ENCODE measurements at regions not wholly inside any gene's neighbourhood (a gene's known extent, or its start where the extent isn't known, plus 50 kb on each side); places are given as distances from the start of the nearest gene placed in this dataset.

DNA sequence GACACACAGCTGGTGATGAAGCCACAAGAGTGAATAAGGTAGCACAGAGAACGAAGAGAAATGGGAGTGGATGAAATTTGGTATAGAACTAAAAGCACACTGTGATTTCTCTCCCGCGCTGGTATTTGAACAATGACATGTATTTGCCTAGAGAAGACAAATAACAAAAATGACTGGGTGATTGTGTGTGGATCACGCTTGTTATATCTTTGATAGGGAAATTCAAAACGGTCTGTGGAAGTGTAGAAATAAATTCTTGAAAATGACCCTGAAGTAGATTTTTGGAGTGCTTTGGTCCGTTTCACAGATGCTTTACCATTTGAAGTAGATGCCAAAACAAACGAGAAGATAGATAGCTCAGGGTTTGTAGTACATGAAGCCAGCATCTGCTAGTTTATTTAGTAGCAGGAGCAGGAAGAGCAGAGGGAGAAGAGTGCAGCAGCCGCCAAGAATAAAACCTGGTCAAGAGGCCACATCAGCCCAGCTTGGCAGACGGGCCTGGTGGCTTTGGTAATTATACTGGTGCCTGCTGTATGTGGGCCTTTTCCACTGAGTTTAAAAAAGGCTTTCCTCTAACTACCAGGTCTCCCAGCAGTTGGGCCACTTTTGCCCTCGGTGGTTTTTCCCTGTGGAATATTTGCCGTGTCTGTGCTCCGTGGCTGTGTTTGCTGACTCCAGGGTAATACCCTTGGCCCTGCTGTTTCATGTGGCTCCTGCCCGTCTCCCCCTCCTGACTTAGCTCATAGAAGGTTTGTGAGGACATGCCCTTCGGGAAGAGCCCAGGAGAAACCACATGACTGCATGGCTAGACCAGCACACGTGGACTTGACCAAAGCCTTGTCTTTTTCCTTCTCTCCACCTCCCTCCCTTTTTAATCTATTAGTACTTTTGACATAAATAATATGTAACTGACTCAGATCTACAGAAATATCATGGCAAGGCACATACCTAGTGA, 294.0 kb downstream of the SOX4 start:
- Histone ChIP-seq H4K20me1 (ENCODE audit: insufficient read depth, low read length) (no peaks in the 10 kb centered on the region), H3K56ac (ENCODE audit: extremely low read depth, insufficient read depth, low read length) (peak overlapping the region; percentile 55; the same call in 1 of the 2 replicates), H2AK9ac (replicated peaks; ENCODE audit: low read depth, low read length, poor library complexity) (no peak overlapping the region), H2AK5ac (ENCODE audit: low read depth, low read length) (peak overlapping the region; percentile 48), H3K4me2 (ENCODE audit: low read depth, low read length) (peak overlapping the region; percentile 70), H2BK120ac (ENCODE audit: low read depth, low read length) (peak overlapping the region; percentile 90), H3K23ac (ENCODE audit: low read depth, low read length) (peak overlapping the region; percentile 85), H3K36me3 (ENCODE audit: control insufficient read depth, insufficient read depth, low read length) (no peaks in the 10 kb centered on the region), H4K91ac (ENCODE audit: insufficient read depth, low read depth, low read length) (peak overlapping the region; percentile 73), H3K9ac (ENCODE audit: low read depth, low read length) (no peak overlapping the region), H3K9me1 (ENCODE audit: insufficient read depth, low read length) (peaks cover 20% of the 10 kb centered on the region), H2BK15ac (ENCODE audit: low read depth, low read length) (peak overlapping the region; percentile 53; the same call in 1 of the 3 replicates), H3K9me3 (ENCODE audit: control insufficient read depth, insufficient read depth, low read length) (no peaks in the 10 kb centered on the region), H3K4me3 (ENCODE audit: insufficient read depth, low read depth, low read length) (no peak overlapping the region), H4K5ac (ENCODE audit: low read depth, low read length) (peak overlapping the region; percentile 31; the same call in 1 of the 2 replicates), H3K4me1 (ENCODE audit: control insufficient read depth, insufficient read depth, low read length) (peaks cover 12% of the 10 kb centered on the region), H3K14ac (replicated peaks; ENCODE audit: low read depth, low read length) (peak overlapping the region; percentile 90), H3K27ac (ENCODE audit: insufficient read depth, low read length) (peak overlapping the region; percentile 52), H2BK20ac (ENCODE audit: low read depth, low read length) (peak overlapping the region; percentile 78), H4K8ac (ENCODE audit: low read depth in 2 of 2, low read length in 2 of 2) (peak overlapping the region; percentile 36 to 50), H3K4ac (ENCODE audit: low read depth, low read length) (peak overlapping the region; percentile 85), H2BK5ac (ENCODE audit: low read depth, low read length, poor library complexity, severe bottlenecking) (peak overlapping the region; percentile 53), H3K27me3 (ENCODE audit: control insufficient read depth, insufficient read depth, low read length) (no peaks in the 10 kb centered on the region), H2AFZ (replicated peaks; ENCODE audit: low read length, poor library complexity) (peak overlapping the region; percentile 79), H3K79me1 (ENCODE audit: low read depth in 1 of 2, low read length in 2 of 2) (peaks cover 0 to 13% of the 10 kb centered on the region in 2 experiments; a peak in 2 of 4 replicates), H3K18ac (ENCODE audit: low read depth, low read length) (peak overlapping the region; percentile 20)
- ATAC-seq (ENCODE audit: low read depth) (peak; percentile 34), DNase-seq (peak; percentile 44)
- in situ Hi-C loops (cut with MboI; ENCODE audit: low sequenced_read_pairs) = no loop called here
- dilution Hi-C loops (cut with HindIII; ENCODE audit: low sequenced_read_pairs, unreplicated experiment) = no loop called here
- POLR2A ChIA-PET (ENCODE audit: unreplicated experiment) = interaction anchor here (1.1 kb wide), 1 partner anchor 17 kb away, joined by 3 read pairs; no protein-coding TSS in a partner anchor
- no TSS peak for BruUV-seq (replicated peaks)
- CTCF ChIA-PET = interaction anchor here (0.6 to 1.4 kb wide), 2 partner anchors 19 to 26 kb away, joined by 3 to 4 read pairs; no protein-coding TSS in a partner anchor
- intact Hi-C loops (cut with micrococcal nuclease) = loop anchor here (2.0 to 5.0 kb wide), 2 partner anchors 259 to 290 kb away; no protein-coding TSS in a partner anchor
- WGBS, 2 experiments (ENCODE audit: extremely low coverage in 2 of 2, insufficient read length in 1 of 2) = 15% methylated on average over 5 of the region's 15 CpGs; no CpG with 5 or more reads in 1 of the 2 experiments
- no peak for TF ChIP-seq CHD1 (IDR thresholded peaks at IDR 0.05; ENCODE audit: low read depth, low read length)
- TF ChIP-seq, protein P1, sequence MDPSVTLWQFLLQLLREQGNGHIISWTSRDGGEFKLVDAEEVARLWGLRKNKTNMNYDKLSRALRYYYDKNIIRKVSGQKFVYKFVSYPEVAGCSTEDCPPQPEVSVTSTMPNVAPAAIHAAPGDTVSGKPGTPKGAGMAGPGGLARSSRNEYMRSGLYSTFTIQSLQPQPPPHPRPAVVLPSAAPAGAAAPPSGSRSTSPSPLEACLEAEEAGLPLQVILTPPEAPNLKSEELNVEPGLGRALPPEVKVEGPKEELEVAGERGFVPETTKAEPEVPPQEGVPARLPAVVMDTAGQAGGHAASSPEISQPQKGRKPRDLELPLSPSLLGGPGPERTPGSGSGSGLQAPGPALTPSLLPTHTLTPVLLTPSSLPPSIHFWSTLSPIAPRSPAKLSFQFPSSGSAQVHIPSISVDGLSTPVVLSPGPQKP (IDR thresholded peaks at IDR 0.05; ENCODE audit: borderline replicate concordance, low read depth, low read length) = no peak
- no peak for TF ChIP-seq FOS (IDR thresholded peaks at IDR 0.05; ENCODE audit: low read depth, low read length)
- TF ChIP-seq SMC3 (IDR thresholded peaks at IDR 0.05; ENCODE audit: low read depth, low read length) = no peak
- TF ChIP-seq RAD21 (IDR thresholded peaks at IDR 0.05; ENCODE audit: low read length) = no peak
- TF ChIP-seq MAFK (IDR thresholded peaks at IDR 0.05; ENCODE audit: low read depth, low read length) = no peak
- TF ChIP-seq POLR2A (IDR thresholded peaks at IDR 0.05; ENCODE audit: low read depth, low read length) = no peak
- TF ChIP-seq, protein P2, sequence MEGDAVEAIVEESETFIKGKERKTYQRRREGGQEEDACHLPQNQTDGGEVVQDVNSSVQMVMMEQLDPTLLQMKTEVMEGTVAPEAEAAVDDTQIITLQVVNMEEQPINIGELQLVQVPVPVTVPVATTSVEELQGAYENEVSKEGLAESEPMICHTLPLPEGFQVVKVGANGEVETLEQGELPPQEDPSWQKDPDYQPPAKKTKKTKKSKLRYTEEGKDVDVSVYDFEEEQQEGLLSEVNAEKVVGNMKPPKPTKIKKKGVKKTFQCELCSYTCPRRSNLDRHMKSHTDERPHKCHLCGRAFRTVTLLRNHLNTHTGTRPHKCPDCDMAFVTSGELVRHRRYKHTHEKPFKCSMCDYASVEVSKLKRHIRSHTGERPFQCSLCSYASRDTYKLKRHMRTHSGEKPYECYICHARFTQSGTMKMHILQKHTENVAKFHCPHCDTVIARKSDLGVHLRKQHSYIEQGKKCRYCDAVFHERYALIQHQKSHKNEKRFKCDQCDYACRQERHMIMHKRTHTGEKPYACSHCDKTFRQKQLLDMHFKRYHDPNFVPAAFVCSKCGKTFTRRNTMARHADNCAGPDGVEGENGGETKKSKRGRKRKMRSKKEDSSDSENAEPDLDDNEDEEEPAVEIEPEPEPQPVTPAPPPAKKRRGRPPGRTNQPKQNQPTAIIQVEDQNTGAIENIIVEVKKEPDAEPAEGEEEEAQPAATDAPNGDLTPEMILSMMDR (conservative IDR thresholded peaks at IDR 0.05; ENCODE audit: low read depth, low read length) = no peak
- no peak for TF ChIP-seq MAZ (IDR thresholded peaks at IDR 0.05; ENCODE audit: borderline replicate concordance, low read depth, low read length)
- no peak for TF ChIP-seq BHLHE40 (IDR thresholded peaks at IDR 0.05; ENCODE audit: low read depth, low read length)
- TF ChIP-seq NFE2L2 (IDR thresholded peaks at IDR 0.05; ENCODE audit: low read depth, low read length) = no peak
- no peak for TF ChIP-seq CEBPB (IDR thresholded peaks at IDR 0.05; ENCODE audit: low read depth, low read length)
- no peak for TF ChIP-seq RCOR1 (IDR thresholded peaks at IDR 0.05; ENCODE audit: insufficient replicate concordance, low read length)
